GM12878 (cell line): ENCODE measurements at regions not wholly inside any gene's neighbourhood (a gene's known extent, or its start where the extent isn't known, plus 50 kb on each side); places are given as distances from the start of the nearest gene placed in this dataset.

Experiments
- CBX5 ChIP-seq: sonication (generic); IDR thresholded peaks from 2 replicates; pipeline ENCODE4 v1.6.1; 2016; ENCODE audit warnings: low read depth, moderate library complexity, mild to moderate bottlenecking, inconsistent platforms
- CEBPB ChIP-seq, 2 experiments: fragments of 150-350 bp in 1 of 2; IDR thresholded peaks; 2 replicates each; pipeline ENCODE4 v1.6.1; 2012 to 2014; ENCODE audit warnings: low read depth in 2 of 2, low read length in 2 of 2, borderline replicate concordance in 1 of 2, inconsistent platforms in 1 of 2
- CHD2 ChIP-seq: IDR thresholded peaks from 2 replicates; pipeline ENCODE4 v1.6.1; 2011; ENCODE audit warnings: low read depth, low read length, improper control_type of control experiment, borderline replicate concordance
- HDAC6 ChIP-seq: fragments of 200-600 bp; sonication (generic); IDR thresholded peaks from one replicate; pipeline ENCODE4 v1.8.0; 2017; ENCODE audit warnings: antibody characterized with exemption; ENCODE audit not compliant: unreplicated experiment
- KAT2A ChIP-seq: conservative IDR thresholded peaks from 2 replicates; pipeline ENCODE4 v1.6.1; 2011; ENCODE audit warnings: low read depth, low read length; ENCODE audit not compliant: control insufficient read depth
- MYC ChIP-seq: IDR thresholded peaks from 2 replicates; pipeline ENCODE4 v1.6.1; 2011; ENCODE audit warnings: mild to moderate bottlenecking, low read length, moderate library complexity, inconsistent platforms; ENCODE audit not compliant: insufficient read depth, insufficient replicate concordance, insufficient read length, severe bottlenecking
- NR2F1 ChIP-seq: fragments of 450-650 bp; conservative IDR thresholded peaks from 2 replicates; pipeline ENCODE4 v1.6.1; 2017; ENCODE audit warnings: mild to moderate bottlenecking
- PAX8 ChIP-seq: fragments of 450-650 bp; IDR thresholded peaks from 2 replicates; pipeline ENCODE4 v1.6.1; 2017; ENCODE audit warnings: mild to moderate bottlenecking, moderate library complexity
- POLR2A ChIP-seq: IDR thresholded peaks from 2 replicates; pipeline ENCODE4 v1.6.1; 2011; ENCODE audit warnings: low read depth, mild to moderate bottlenecking, low read length
- RAD51 ChIP-seq: fragments of 450-650 bp; IDR thresholded peaks from 2 replicates; pipeline ENCODE4 v1.6.1; 2016; ENCODE audit warnings: moderate library complexity, mild to moderate bottlenecking, inconsistent platforms
- RB1 ChIP-seq: fragments of 450-650 bp; formaldehyde crosslinking; IDR thresholded peaks from 2 replicates; pipeline ENCODE4 v1.6.1; 2017; ENCODE audit warnings: mild to moderate bottlenecking, borderline replicate concordance
- TAF1 ChIP-seq: IDR thresholded peaks from 2 replicates; pipeline ENCODE4 v1.6.1; 2011; ENCODE audit warnings: mild to moderate bottlenecking, low read depth, low read length, borderline replicate concordance
- TBL1XR1 ChIP-seq: IDR thresholded peaks from 2 replicates; pipeline ENCODE4 v1.6.1; 2012; ENCODE audit warnings: low read depth, low read length, improper control_type of control experiment
- ZSCAN29 ChIP-seq: fragments of 450-650 bp; IDR thresholded peaks from 2 replicates; pipeline ENCODE4 v1.6.1; 2017; ENCODE audit warnings: mild to moderate bottlenecking, moderate library complexity
- TF ChIP-seq, protein P1 (sequence below): fragments of 450-650 bp; IDR thresholded peaks from 2 replicates; pipeline ENCODE4 v1.6.1; 2017; ENCODE audit warnings: mild to moderate bottlenecking
- TF ChIP-seq, protein P2 (sequence below): IDR thresholded peaks from 2 replicates; pipeline ENCODE4 v1.6.1; 2011; ENCODE audit warnings: borderline replicate concordance, low read depth, mild to moderate bottlenecking, moderate library complexity, low read length; ENCODE audit not compliant: insufficient read depth, poor library complexity, severe bottlenecking
- TF ChIP-seq, protein P3 (sequence below): fragments of 450-650 bp; formaldehyde crosslinking; IDR thresholded peaks from 2 replicates; pipeline ENCODE4 v1.5.0; 2022; ENCODE audit warnings: mild to moderate bottlenecking, missing genetic modification characterization
- TF ChIP-seq, protein P4 (sequence below): fragments of 150-350 bp; IDR thresholded peaks from 2 replicates; pipeline ENCODE4 v1.6.1; 2014; ENCODE audit warnings: mild to moderate bottlenecking, low read depth, low read length
- TF ChIP-seq, protein P5 (sequence below): fragments of 450-650 bp; IDR thresholded peaks from 2 replicates; pipeline ENCODE4 v1.6.1; 2016; ENCODE audit warnings: mild to moderate bottlenecking
- TF ChIP-seq, protein P6 (sequence below): IDR thresholded peaks from 2 replicates; pipeline ENCODE4 v1.6.1; 2012; ENCODE audit warnings: low read depth, low read length, improper control_type of control experiment

DNA sequence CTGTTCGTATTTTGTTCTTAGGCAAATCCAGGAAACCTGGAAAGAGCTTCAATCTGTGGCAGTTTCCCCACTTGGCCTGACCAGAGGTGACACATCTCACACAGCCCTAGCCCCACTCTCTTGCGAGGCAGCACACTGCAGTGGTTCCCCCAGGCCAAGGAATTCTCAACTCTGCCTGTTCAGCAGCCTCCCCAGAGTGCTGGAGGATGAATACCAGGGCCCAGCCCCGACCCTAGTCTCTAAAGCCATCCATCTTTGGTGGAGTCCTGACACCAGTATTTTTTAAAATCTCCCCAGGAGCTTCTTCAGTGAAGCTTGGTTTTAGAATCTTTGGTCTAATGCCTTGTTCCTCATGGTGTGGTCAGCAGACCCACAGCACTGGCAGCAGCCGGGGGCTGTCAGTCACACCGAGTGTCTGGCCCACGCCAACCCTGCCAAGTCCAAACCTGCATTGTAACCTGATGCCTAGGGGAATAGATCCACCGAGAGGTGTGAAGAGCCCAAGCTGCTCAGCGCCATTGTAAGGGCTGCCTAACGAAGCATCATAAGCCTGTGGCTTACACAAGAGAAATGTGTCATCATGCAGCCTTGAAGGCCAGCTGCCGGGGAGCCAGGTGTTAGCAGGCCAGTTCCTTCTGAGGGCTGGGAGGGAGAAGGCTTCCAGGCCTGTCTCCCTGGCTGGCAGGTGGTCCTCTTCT, 428.7 kb upstream of the ID2 start (continued):
- TF ChIP-seq, protein P1, sequence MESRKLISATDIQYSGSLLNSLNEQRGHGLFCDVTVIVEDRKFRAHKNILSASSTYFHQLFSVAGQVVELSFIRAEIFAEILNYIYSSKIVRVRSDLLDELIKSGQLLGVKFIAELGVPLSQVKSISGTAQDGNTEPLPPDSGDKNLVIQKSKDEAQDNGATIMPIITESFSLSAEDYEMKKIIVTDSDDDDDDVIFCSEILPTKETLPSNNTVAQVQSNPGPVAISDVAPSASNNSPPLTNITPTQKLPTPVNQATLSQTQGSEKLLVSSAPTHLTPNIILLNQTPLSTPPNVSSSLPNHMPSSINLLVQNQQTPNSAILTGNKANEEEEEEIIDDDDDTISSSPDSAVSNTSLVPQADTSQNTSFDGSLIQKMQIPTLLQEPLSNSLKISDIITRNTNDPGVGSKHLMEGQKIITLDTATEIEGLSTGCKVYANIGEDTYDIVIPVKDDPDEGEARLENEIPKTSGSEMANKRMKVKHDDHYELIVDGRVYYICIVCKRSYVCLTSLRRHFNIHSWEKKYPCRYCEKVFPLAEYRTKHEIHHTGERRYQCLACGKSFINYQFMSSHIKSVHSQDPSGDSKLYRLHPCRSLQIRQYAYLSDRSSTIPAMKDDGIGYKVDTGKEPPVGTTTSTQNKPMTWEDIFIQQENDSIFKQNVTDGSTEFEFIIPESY, result 0 out of 2 replicates have a peak, but pooled peaks have one; percentile 25
- TF ChIP-seq CEBPB (IDR thresholded peaks at IDR 0.05; ENCODE audit: borderline replicate concordance in 1 of 2, low read depth in 2 of 2, low read length in 2 of 2) (no peak), RAD51 (no peak), PAX8 (no peak), HDAC6 (no peak), TBL1XR1 (no peak), RB1 (no peak; the same call in 1 of the 2 replicates), MYC (no peak), KAT2A (no peak), ZSCAN29 (no peak), POLR2A (no peak), CBX5 (peak; percentile 55; the same call in 1 of the 2 replicates), CHD2 (no peak), NR2F1 (peak; percentile 56; the same call in 1 of the 2 replicates), TAF1 (no peak)
- TF ChIP-seq, protein P2, sequence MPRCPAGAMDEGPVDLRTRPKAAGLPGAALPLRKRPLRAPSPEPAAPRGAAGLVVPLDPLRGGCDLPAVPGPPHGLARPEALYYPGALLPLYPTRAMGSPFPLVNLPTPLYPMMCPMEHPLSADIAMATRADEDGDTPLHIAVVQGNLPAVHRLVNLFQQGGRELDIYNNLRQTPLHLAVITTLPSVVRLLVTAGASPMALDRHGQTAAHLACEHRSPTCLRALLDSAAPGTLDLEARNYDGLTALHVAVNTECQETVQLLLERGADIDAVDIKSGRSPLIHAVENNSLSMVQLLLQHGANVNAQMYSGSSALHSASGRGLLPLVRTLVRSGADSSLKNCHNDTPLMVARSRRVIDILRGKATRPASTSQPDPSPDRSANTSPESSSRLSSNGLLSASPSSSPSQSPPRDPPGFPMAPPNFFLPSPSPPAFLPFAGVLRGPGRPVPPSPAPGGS, result no peak
- TF ChIP-seq, protein P3, sequence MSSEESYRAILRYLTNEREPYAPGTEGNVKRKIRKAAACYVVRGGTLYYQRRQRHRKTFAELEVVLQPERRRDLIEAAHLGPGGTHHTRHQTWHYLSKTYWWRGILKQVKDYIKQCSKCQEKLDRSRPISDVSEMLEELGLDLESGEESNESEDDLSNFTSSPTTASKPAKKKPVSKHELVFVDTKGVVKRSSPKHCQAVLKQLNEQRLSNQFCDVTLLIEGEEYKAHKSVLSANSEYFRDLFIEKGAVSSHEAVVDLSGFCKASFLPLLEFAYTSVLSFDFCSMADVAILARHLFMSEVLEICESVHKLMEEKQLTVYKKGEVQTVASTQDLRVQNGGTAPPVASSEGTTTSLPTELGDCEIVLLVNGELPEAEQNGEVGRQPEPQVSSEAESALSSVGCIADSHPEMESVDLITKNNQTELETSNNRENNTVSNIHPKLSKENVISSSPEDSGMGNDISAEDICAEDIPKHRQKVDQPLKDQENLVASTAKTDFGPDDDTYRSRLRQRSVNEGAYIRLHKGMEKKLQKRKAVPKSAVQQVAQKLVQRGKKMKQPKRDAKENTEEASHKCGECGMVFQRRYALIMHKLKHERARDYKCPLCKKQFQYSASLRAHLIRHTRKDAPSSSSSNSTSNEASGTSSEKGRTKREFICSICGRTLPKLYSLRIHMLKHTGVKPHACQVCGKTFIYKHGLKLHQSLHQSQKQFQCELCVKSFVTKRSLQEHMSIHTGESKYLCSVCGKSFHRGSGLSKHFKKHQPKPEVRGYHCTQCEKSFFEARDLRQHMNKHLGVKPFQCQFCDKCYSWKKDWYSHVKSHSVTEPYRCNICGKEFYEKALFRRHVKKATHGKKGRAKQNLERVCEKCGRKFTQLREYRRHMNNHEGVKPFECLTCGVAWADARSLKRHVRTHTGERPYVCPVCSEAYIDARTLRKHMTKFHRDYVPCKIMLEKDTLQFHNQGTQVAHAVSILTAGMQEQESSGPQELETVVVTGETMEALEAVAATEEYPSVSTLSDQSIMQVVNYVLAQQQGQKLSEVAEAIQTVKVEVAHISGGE (CRISPR knock-in tag), result no peak
- TF ChIP-seq, protein P4, sequence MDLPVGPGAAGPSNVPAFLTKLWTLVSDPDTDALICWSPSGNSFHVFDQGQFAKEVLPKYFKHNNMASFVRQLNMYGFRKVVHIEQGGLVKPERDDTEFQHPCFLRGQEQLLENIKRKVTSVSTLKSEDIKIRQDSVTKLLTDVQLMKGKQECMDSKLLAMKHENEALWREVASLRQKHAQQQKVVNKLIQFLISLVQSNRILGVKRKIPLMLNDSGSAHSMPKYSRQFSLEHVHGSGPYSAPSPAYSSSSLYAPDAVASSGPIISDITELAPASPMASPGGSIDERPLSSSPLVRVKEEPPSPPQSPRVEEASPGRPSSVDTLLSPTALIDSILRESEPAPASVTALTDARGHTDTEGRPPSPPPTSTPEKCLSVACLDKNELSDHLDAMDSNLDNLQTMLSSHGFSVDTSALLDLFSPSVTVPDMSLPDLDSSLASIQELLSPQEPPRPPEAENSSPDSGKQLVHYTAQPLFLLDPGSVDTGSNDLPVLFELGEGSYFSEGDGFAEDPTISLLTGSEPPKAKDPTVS, result no peak
- TF ChIP-seq, protein P5, sequence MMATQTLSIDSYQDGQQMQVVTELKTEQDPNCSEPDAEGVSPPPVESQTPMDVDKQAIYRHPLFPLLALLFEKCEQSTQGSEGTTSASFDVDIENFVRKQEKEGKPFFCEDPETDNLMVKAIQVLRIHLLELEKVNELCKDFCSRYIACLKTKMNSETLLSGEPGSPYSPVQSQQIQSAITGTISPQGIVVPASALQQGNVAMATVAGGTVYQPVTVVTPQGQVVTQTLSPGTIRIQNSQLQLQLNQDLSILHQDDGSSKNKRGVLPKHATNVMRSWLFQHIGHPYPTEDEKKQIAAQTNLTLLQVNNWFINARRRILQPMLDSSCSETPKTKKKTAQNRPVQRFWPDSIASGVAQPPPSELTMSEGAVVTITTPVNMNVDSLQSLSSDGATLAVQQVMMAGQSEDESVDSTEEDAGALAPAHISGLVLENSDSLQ, result peak; percentile 95
- TF ChIP-seq, protein P6, sequence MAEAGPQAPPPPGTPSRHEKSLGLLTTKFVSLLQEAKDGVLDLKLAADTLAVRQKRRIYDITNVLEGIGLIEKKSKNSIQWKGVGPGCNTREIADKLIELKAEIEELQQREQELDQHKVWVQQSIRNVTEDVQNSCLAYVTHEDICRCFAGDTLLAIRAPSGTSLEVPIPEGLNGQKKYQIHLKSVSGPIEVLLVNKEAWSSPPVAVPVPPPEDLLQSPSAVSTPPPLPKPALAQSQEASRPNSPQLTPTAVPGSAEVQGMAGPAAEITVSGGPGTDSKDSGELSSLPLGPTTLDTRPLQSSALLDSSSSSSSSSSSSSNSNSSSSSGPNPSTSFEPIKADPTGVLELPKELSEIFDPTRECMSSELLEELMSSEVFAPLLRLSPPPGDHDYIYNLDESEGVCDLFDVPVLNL, result no peak
